ENCODE measurements at regions not wholly inside any gene's neighbourhood (a gene's known extent, or its start where the extent isn't known, plus 50 kb on each side); places are given as distances from the start of the nearest gene placed in this dataset.

DNA sequence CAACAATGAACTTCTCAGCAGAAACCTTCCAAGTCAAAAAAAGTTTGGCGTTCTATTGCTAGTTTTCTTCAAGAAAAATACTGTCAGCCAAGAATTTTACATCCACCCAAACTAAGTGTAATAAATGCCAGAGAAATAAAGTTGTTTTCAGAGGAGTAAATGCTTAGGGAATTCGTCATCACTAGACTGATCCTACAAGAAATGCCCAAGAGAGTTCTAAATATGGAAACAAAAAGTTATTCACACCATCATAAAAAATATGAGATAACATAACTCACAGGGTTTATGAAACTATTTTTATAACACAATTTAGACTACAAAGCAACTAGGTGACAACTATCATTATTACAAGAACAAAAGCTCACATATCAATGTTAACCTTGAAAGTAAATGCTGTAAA is 259.5 kb upstream of the GABRA2 start:
- TF ChIP-seq, protein P1, sequence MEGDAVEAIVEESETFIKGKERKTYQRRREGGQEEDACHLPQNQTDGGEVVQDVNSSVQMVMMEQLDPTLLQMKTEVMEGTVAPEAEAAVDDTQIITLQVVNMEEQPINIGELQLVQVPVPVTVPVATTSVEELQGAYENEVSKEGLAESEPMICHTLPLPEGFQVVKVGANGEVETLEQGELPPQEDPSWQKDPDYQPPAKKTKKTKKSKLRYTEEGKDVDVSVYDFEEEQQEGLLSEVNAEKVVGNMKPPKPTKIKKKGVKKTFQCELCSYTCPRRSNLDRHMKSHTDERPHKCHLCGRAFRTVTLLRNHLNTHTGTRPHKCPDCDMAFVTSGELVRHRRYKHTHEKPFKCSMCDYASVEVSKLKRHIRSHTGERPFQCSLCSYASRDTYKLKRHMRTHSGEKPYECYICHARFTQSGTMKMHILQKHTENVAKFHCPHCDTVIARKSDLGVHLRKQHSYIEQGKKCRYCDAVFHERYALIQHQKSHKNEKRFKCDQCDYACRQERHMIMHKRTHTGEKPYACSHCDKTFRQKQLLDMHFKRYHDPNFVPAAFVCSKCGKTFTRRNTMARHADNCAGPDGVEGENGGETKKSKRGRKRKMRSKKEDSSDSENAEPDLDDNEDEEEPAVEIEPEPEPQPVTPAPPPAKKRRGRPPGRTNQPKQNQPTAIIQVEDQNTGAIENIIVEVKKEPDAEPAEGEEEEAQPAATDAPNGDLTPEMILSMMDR (conservative IDR thresholded peaks at IDR 0.05; ENCODE audit: low read depth in 2 of 2): no peak
- TF ChIP-seq CREB1 (CRISPR knock-in tag; IDR thresholded peaks at IDR 0.05; ENCODE audit: low read depth) (no peak), POLR2AphosphoS5 (IDR thresholded peaks at IDR 0.05; ENCODE audit: low read depth) (no peak), EZH2phosphoT487 (IDR thresholded peaks at IDR 0.05; ENCODE audit: unreplicated experiment) (no peak), EZH2 (IDR thresholded peaks at IDR 0.05; ENCODE audit: low read depth, unreplicated experiment) (no peak)
- TF ChIP-seq, protein P2, sequence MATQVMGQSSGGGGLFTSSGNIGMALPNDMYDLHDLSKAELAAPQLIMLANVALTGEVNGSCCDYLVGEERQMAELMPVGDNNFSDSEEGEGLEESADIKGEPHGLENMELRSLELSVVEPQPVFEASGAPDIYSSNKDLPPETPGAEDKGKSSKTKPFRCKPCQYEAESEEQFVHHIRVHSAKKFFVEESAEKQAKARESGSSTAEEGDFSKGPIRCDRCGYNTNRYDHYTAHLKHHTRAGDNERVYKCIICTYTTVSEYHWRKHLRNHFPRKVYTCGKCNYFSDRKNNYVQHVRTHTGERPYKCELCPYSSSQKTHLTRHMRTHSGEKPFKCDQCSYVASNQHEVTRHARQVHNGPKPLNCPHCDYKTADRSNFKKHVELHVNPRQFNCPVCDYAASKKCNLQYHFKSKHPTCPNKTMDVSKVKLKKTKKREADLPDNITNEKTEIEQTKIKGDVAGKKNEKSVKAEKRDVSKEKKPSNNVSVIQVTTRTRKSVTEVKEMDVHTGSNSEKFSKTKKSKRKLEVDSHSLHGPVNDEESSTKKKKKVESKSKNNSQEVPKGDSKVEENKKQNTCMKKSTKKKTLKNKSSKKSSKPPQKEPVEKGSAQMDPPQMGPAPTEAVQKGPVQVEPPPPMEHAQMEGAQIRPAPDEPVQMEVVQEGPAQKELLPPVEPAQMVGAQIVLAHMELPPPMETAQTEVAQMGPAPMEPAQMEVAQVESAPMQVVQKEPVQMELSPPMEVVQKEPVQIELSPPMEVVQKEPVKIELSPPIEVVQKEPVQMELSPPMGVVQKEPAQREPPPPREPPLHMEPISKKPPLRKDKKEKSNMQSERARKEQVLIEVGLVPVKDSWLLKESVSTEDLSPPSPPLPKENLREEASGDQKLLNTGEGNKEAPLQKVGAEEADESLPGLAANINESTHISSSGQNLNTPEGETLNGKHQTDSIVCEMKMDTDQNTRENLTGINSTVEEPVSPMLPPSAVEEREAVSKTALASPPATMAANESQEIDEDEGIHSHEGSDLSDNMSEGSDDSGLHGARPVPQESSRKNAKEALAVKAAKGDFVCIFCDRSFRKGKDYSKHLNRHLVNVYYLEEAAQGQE (IDR thresholded peaks at IDR 0.05; ENCODE audit: unreplicated experiment): no peak
